ENCODE measurements at regions not wholly inside any gene's neighbourhood (a gene's known extent, or its start where the extent isn't known, plus 50 kb on each side); places are given as distances from the start of the nearest gene placed in this dataset.

DNA sequence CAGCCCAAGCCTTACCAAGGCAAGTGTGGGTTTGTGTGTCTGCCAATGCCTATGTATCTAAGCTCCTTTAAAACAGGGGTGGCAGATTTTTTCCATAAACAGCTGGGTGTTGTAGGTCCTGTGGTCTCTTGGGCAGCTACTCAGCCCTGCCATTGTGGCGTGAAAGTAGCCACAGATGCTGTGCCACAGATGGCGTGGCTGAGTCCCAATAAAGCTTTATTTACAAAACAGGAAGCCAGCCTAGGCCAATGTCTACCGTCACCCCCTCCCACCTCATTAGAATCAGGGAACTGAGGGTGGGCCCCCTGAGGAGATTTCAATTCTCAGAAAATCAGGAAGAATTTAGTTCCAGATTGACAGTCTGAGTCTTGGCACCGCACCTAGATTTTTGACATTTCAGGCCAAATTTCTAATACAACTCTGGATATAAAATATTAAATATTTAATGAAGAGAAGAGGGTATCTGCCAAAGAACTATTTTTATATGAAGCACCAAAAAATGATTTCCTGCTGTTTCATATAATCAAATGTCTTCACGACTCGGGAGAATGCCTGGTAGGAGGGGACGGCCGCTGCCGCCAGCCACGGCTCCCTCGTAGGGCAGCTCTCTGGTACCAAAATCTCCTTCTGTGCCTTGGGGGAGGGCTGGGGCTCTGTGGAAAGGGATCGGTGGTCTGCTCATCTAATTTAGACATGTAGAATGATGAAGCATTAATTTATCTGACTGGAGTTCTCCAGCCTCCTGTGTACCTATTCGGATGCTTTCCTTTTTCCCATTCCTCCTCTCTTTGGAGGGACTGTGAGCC, 420.9 kb downstream of the IRX2 start:
- TF ChIP-seq, protein P1, sequence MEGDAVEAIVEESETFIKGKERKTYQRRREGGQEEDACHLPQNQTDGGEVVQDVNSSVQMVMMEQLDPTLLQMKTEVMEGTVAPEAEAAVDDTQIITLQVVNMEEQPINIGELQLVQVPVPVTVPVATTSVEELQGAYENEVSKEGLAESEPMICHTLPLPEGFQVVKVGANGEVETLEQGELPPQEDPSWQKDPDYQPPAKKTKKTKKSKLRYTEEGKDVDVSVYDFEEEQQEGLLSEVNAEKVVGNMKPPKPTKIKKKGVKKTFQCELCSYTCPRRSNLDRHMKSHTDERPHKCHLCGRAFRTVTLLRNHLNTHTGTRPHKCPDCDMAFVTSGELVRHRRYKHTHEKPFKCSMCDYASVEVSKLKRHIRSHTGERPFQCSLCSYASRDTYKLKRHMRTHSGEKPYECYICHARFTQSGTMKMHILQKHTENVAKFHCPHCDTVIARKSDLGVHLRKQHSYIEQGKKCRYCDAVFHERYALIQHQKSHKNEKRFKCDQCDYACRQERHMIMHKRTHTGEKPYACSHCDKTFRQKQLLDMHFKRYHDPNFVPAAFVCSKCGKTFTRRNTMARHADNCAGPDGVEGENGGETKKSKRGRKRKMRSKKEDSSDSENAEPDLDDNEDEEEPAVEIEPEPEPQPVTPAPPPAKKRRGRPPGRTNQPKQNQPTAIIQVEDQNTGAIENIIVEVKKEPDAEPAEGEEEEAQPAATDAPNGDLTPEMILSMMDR (IDR thresholded peaks at IDR 0.05; ENCODE audit: insufficient read depth, low read depth, low read length) = no peak
- H3K27me3 ChIP-seq (ENCODE audit: control insufficient read depth, insufficient read depth, low read length) = no peaks in the 10 kb centered on the region
- CTCF ChIA-PET = no interaction called here
- no peaks in the 10 kb centered on the region for H3K36me3 ChIP-seq (ENCODE audit: control insufficient read depth, insufficient read depth, low read length)
- DNase-seq (ENCODE audit: low read depth) = no peak
- no peak overlapping the region for H3K4me3 ChIP-seq (ENCODE audit: low read depth, low read length)
- POLR2A ChIA-PET = no interaction called here

DNA sequence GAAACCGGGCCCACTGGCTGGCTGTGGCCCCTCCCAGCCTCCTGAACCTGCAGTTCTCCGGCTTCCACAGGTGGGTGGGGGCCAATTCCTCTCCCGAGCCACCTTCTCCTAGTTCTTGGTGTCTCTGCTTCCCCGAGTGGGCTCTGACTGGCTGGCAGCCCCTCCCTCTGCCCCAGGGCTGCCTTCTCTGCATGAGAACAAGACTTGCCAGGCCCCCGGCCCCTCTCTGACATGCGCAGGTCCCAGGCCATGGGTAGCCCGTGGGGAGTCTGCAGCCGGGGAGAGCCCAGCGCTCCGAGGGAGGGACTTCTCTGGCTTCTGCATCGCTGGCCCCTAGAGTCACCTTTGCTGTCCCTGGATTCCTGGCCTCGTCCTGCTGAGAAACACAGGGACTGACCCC, 421.7 kb downstream of the IRX2 start:
- ChIA-PET CTCF (no interaction called here), POLR2A (no interaction called here)
- no peak overlapping the region for H3K4me3 ChIP-seq (ENCODE audit: low read depth, low read length)
- TF ChIP-seq, protein P1 (IDR thresholded peaks at IDR 0.05; ENCODE audit: insufficient read depth, low read depth, low read length) = no peak
- no peaks in the 10 kb centered on the region for H3K27me3 ChIP-seq (ENCODE audit: control insufficient read depth, insufficient read depth, low read length)
- no peaks in the 10 kb centered on the region for H3K36me3 ChIP-seq (ENCODE audit: control insufficient read depth, insufficient read depth, low read length)
- no peak for DNase-seq (ENCODE audit: low read depth)

DNA sequence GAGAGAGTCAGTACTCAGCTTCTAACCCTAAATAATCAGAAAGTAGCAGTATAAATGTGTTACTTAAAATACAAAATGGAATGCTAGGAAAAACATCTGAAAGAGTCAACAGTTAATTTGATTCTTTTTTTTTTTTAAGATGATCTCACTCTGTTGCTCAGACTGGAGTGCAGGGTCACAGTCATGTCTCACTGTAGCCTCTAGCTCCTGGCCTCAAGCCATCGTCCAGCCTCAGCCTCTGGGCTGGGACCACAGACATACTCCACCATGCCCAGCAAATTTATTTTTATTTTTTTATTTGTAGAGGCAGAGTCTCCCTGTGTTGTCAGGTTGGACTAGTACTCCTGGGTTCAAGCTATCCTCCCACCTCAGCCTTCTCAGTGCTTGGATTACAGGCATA, 424.9 kb downstream of the IRX2 start:
- Histone ChIP-seq H3K4me3 (ENCODE audit: low read depth, low read length) (no peak overlapping the region), H3K27me3 (ENCODE audit: control insufficient read depth, insufficient read depth, low read length) (no peaks in the 10 kb centered on the region), H3K36me3 (ENCODE audit: control insufficient read depth, insufficient read depth, low read length) (no peaks in the 10 kb centered on the region)
- no peak for DNase-seq (ENCODE audit: low read depth)
- POLR2A ChIA-PET = no interaction called here
- CTCF ChIA-PET = no interaction called here
- TF ChIP-seq, protein P1 (IDR thresholded peaks at IDR 0.05; ENCODE audit: insufficient read depth, low read depth, low read length) = no peak

DNA sequence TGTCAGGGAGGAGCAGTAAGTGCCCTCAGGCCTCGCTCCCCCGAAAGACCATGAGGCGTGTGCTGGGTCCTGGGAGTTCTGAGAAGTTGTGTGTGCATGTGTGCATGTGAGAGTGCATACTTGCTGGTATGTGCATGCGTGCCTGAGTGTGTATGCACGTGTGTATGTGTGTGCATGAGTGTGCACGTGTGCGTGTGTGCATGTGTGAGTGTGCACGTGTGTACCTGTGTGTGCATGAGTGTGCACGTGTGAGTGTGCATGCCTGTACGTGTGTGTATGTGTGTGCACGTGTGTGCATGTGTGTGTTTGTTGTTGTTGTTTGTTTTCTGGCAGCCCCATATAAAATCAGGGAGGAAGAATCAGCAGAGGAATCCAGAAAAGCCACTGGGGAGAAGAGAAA, 426.7 kb downstream of the IRX2 start:
- ChIA-PET POLR2A (no interaction called here), CTCF (no interaction called here)
- no peaks in the 10 kb centered on the region for H3K27me3 ChIP-seq (ENCODE audit: control insufficient read depth, insufficient read depth, low read length)
- no peak overlapping the region for H3K4me3 ChIP-seq (ENCODE audit: low read depth, low read length)
- no peaks in the 10 kb centered on the region for H3K36me3 ChIP-seq (ENCODE audit: control insufficient read depth, insufficient read depth, low read length)
- no peak for DNase-seq (ENCODE audit: low read depth)
- TF ChIP-seq, protein P1 (IDR thresholded peaks at IDR 0.05; ENCODE audit: insufficient read depth, low read depth, low read length) = no peak

DNA sequence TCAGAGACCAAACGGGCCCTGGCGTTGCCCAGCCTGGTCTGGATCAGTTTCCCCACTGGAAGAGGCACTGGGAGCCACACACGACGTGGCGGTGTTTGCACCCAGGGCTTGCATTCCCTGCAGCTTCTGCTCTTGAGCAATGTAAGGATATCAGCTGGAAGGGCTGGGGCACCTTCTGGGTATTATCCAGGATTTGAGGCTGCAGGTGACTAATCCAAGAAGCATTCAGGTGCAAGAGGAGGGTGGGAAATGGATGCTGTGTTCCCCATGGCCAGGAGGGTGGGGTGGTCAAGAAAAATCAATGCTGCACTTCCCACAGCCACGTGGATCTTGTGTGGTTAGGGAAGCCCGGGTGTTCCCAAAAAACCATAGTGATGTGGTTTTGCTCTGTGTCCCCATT, 430.9 kb downstream of the IRX2 start:
- H3K36me3 ChIP-seq (ENCODE audit: control insufficient read depth, insufficient read depth, low read length) = no peaks in the 10 kb centered on the region
- ChIA-PET CTCF (no interaction called here), POLR2A (no interaction called here)
- no peak overlapping the region for H3K4me3 ChIP-seq (ENCODE audit: low read depth, low read length)
- TF ChIP-seq, protein P1 (IDR thresholded peaks at IDR 0.05; ENCODE audit: insufficient read depth, low read depth, low read length) = no peak
- no peaks in the 10 kb centered on the region for H3K27me3 ChIP-seq (ENCODE audit: control insufficient read depth, insufficient read depth, low read length)
- DNase-seq (ENCODE audit: low read depth) = no peak

Measured in BJ (cell line).